ENCODE measurements at regions not wholly inside any gene's neighbourhood (a gene's known extent, or its start where the extent isn't known, plus 50 kb on each side); places are given as distances from the start of the nearest gene placed in this dataset.

DNA sequence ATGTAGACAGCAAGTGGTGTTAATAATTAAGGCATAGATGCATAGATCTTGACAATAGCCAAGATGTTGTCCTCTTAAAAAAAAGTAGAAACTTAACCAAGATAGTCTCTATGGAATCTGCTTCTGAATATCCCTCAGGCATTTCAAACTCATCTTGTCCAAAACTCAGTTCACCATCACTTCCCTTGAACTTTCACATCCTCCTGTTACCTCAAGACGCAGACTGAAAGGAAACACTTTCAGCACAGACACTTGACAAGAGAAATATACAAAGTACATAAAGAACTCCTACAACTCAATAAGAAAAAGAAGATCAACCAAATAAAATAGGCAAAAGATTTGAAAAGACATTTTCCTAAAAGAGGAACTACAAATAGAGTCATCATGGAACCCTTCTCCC is 451.1 kb downstream of the FOXO1 start:
- peaks cover 6% of the 10 kb centered on the region; the same call in 1 of the 2 replicates for H3K4me1 ChIP-seq (ENCODE audit: control insufficient read depth, insufficient read depth, low read length)
- H3K27ac ChIP-seq (ENCODE audit: extremely low read depth, low read depth, low read length) = no peak overlapping the region
- no peak overlapping the region for H3K4me3 ChIP-seq (ENCODE audit: low read depth, low read length)
- no peaks in the 10 kb centered on the region for H3K36me3 ChIP-seq (ENCODE audit: control insufficient read depth in 2 of 2, insufficient read depth in 1 of 2, low read length in 2 of 2)
- CTCF ChIA-PET = interaction anchor here (0.7 kb wide), 1 partner anchor 10 kb away, joined by 3 read pairs; no protein-coding TSS in a partner anchor
- H3K9me3 ChIP-seq (ENCODE audit: control insufficient read depth, insufficient read depth, low read depth, low read length) = no peaks in the 10 kb centered on the region
- TF ChIP-seq ZNF133 (tag by site-specific recombination; IDR thresholded peaks at IDR 0.05) = no peak
- TF ChIP-seq ZNF391 (tag by site-specific recombination; IDR thresholded peaks at IDR 0.05; ENCODE audit: borderline replicate concordance, low read depth) = no peak
- TF ChIP-seq ZNF548 (tag by site-specific recombination; IDR thresholded peaks at IDR 0.05) = no peak
- no peak for TF ChIP-seq IKZF3 (tag by site-specific recombination; IDR thresholded peaks at IDR 0.05)
- TF ChIP-seq KLF9 (tag by site-specific recombination; IDR thresholded peaks at IDR 0.05; ENCODE audit: low read depth) = no peak
- TF ChIP-seq WT1 (tag by site-specific recombination; IDR thresholded peaks at IDR 0.05) = no peak
- TF ChIP-seq ZNF785 (tag by site-specific recombination; IDR thresholded peaks at IDR 0.05) = no peak
- TF ChIP-seq ZFP41 (tag by site-specific recombination; IDR thresholded peaks at IDR 0.05; ENCODE audit: borderline replicate concordance) = no peak
- TF ChIP-seq ZNF510 (tag by site-specific recombination; IDR thresholded peaks at IDR 0.05; ENCODE audit: insufficient replicate concordance) = no peak
- no peak for TF ChIP-seq ZNF157 (tag by site-specific recombination; IDR thresholded peaks at IDR 0.05)
- TF ChIP-seq, protein P1, sequence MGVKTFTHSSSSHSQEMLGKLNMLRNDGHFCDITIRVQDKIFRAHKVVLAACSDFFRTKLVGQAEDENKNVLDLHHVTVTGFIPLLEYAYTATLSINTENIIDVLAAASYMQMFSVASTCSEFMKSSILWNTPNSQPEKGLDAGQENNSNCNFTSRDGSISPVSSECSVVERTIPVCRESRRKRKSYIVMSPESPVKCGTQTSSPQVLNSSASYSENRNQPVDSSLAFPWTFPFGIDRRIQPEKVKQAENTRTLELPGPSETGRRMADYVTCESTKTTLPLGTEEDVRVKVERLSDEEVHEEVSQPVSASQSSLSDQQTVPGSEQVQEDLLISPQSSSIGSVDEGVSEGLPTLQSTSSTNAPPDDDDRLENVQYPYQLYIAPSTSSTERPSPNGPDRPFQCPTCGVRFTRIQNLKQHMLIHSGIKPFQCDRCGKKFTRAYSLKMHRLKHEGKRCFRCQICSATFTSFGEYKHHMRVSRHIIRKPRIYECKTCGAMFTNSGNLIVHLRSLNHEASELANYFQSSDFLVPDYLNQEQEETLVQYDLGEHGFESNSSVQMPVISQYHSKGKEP (tag by site-specific recombination; IDR thresholded peaks at IDR 0.05) = no peak
- no peak for TF ChIP-seq ZBTB21 (tag by site-specific recombination; IDR thresholded peaks at IDR 0.05)
- POLR2A ChIA-PET = no interaction called here

DNA sequence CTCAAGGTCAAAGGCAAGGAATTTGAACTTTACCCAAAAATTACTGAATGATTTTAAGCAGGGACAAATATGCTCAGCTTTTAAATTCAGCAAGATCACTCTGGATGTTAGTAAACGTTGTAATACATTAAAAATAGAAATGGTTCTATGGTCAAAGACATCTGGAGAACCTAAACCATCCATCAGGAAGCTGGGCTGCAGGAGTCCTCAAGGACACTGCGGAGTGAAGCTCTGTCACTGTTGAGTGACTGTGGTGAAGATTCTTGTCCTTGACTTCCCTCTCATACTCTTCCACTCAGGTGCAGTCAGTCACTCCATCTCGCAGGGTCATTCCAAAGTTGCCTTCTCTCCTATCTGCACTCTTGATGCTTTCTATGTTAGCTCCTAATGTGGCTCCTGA is 450.7 kb downstream of the FOXO1 start:
- TF ChIP-seq ZNF311 (tag by site-specific recombination; IDR thresholded peaks at IDR 0.05; ENCODE audit: borderline replicate concordance) (no peak), ZSCAN30 (tag by site-specific recombination; IDR thresholded peaks at IDR 0.05) (no peak), MYNN (tag by site-specific recombination; IDR thresholded peaks at IDR 0.05; ENCODE audit: borderline replicate concordance) (no peak), ZNF133 (tag by site-specific recombination; IDR thresholded peaks at IDR 0.05) (no peak), SP7 (tag by site-specific recombination; IDR thresholded peaks at IDR 0.05) (no peak), GFI1B (tag by site-specific recombination; IDR thresholded peaks at IDR 0.05) (no peak), ZNF664 (tag by site-specific recombination; IDR thresholded peaks at IDR 0.05) (no peak), ZSCAN16 (tag by site-specific recombination; IDR thresholded peaks at IDR 0.05) (no peak), ZNF785 (tag by site-specific recombination; IDR thresholded peaks at IDR 0.05) (no peak), ZFHX2 (tag by site-specific recombination; conservative IDR thresholded peaks at IDR 0.05) (no peak)
- TF ChIP-seq, protein P2, sequence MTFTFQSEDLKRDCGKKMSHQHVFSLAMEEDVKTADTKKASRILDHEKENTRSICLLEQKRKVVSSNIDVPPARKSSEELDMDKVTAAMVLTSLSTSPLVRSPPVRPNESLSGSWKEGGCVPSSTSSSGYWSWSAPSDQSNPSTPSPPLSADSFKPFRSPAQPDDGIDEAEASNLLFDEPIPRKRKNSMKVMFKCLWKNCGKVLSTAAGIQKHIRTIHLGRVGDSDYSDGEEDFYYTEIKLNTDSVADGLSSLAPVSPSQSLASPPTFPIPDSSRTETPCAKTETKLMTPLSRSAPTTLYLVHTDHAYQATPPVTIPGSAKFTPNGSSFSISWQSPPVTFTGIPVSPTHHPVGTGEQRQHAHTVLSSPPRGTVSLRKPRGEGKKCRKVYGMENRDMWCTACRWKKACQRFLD (tag by site-specific recombination; IDR thresholded peaks at IDR 0.05) = no peak
- TF ChIP-seq, protein P3, sequence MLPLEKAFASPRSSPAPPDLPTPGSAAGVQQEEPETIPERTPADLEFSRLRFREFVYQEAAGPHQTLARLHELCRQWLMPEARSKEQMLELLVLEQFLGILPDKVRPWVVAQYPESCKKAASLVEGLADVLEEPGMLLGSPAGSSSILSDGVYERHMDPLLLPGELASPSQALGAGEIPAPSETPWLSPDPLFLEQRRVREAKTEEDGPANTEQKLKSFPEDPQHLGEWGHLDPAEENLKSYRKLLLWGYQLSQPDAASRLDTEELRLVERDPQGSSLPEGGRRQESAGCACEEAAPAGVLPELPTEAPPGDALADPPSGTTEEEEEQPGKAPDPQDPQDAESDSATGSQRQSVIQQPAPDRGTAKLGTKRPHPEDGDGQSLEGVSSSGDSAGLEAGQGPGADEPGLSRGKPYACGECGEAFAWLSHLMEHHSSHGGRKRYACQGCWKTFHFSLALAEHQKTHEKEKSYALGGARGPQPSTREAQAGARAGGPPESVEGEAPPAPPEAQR (tag by site-specific recombination; IDR thresholded peaks at IDR 0.05) = no peak
- TF ChIP-seq, protein P4, sequence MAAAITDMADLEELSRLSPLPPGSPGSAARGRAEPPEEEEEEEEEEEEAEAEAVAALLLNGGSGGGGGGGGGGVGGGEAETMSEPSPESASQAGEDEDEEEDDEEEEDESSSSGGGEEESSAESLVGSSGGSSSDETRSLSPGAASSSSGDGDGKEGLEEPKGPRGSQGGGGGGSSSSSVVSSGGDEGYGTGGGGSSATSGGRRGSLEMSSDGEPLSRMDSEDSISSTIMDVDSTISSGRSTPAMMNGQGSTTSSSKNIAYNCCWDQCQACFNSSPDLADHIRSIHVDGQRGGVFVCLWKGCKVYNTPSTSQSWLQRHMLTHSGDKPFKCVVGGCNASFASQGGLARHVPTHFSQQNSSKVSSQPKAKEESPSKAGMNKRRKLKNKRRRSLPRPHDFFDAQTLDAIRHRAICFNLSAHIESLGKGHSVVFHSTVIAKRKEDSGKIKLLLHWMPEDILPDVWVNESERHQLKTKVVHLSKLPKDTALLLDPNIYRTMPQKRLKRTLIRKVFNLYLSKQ (tag by site-specific recombination; IDR thresholded peaks at IDR 0.05; ENCODE audit: borderline replicate concordance) = no peak
- TF ChIP-seq, protein P5, sequence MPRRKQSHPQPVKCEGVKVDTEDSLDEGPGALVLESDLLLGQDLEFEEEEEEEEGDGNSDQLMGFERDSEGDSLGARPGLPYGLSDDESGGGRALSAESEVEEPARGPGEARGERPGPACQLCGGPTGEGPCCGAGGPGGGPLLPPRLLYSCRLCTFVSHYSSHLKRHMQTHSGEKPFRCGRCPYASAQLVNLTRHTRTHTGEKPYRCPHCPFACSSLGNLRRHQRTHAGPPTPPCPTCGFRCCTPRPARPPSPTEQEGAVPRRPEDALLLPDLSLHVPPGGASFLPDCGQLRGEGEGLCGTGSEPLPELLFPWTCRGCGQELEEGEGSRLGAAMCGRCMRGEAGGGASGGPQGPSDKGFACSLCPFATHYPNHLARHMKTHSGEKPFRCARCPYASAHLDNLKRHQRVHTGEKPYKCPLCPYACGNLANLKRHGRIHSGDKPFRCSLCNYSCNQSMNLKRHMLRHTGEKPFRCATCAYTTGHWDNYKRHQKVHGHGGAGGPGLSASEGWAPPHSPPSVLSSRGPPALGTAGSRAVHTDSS (tag by site-specific recombination; IDR thresholded peaks at IDR 0.05) = no peak
- CTCF ChIA-PET = interaction anchor here (0.7 kb wide), 1 partner anchor 10 kb away, joined by 3 read pairs; no protein-coding TSS in a partner anchor
- Histone ChIP-seq H3K4me1 (ENCODE audit: control insufficient read depth, insufficient read depth, low read length) (peaks cover 2% of the 10 kb centered on the region; the same call in 1 of the 2 replicates), H3K9me3 (ENCODE audit: control insufficient read depth, insufficient read depth, low read depth, low read length) (no peaks in the 10 kb centered on the region), H3K4me3 (ENCODE audit: low read depth, low read length) (no peak overlapping the region), H3K36me3 (ENCODE audit: control insufficient read depth in 2 of 2, insufficient read depth in 1 of 2, low read length in 2 of 2) (no peaks in the 10 kb centered on the region), H3K27ac (ENCODE audit: extremely low read depth, low read depth, low read length) (no peak overlapping the region)
- POLR2A ChIA-PET = no interaction called here
